G401 (cell line): ENCODE measurements at regions not wholly inside any gene's neighbourhood (a gene's known extent, or its start where the extent isn't known, plus 50 kb on each side); places are given as distances from the start of the nearest gene placed in this dataset.
"Not testable (repeated sequence)": the region's sequence is repeated elsewhere in the genome, so short reads cannot be mapped to it uniquely, and the experiment has no call there.

Experiments
- DNase-seq: peaks from one replicate; pipeline ENCODE4 v3.0.0-alpha.2; 2015; ENCODE audit warnings: low spot score
- in situ Hi-C: cut with HindIII; loops from 2 replicates; pipeline ENCODE4 v1.10.0; 2016; ENCODE audit warnings: low sequenced_read_pairs, mixed read lengths

- in situ Hi-C loops, DNase-seq: not testable (repeated sequence)
Observed at GRCh38 chr9:65424437-65424984, 139.5 kb upstream of the FOXD4L5 start.

- in situ Hi-C loops, result not testable (repeated sequence)
- peak; percentile 90 for DNase-seq
Observed at GRCh38 chr9:65423691-65424436, 138.9 kb upstream of the FOXD4L5 start.

DNA sequence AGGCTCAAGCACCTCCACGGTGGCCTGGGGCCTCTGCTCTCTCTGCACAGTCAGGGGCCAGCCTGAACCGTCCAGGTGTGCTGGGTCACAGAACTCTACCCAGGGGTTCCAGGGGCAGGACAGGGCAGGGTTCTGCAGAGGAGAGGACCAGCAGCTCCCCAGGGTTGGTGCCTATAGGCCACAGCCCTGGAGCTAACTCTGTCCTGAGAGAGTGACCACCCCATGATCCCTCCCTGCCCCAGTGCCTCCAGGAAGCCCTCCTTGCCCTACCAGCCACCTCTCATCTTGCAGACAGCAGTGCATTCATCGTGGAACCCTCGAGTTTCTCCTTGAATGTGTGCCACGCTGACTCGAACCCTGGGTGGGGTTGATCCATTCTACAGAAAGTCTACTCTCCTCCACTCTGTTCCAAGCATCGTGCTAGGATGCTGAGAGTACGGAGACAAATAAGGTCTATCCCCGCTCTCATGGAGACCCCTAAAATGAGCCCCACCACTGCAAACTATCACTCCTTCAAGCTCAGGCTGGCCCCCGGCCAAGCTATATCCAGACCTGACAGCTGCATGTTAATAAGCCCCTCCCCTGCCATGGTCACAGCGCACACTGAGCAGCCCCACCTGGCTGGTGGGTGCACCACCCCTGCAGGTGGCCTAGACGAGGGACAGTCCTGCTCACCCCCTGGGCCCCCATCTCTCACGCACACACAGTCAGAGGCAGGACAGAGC lies 138.1 kb upstream of the FOXD4L5 start:
- DNase-seq, in situ Hi-C loops: not testable (repeated sequence)

DNA sequence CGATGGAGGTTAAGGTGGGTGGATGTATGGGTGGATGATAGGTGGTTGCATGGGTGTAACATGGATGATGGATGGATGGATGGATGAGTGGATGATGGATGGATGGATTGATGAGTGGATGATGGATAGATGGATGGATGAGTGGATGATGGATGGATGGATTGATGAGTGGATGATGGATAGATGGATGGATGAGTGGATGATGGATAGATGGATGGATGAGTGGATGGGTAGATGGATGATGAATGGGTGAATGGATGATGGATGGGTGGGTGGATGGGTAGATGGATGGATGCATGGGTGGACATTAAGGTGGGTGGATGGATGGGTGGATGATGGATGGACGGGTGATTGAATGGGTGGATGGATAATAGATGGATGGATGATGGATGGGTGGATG lies 136.5 kb upstream of the FOXD4L5 start:
- DNase-seq, in situ Hi-C loops: not testable (repeated sequence)

DNA sequence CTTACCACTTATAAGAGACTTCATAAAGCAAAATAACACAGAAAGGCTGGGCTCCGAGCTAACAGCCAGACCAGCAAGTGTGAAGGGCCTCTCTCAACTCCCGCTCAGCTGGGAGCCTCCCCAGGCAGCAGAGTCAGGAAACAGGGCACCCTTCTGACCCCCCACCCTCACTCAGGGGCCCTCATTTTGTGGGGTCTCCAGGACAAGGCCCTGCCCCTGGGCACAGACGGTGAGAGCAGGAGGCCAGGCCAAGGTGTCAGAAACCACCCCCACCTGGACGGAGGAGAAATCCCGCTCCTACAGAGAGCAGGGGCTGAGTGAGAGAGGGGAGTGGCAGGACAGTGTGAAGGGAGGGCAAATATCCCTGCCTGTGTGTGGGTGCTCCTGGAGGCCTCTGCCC lies 135.8 kb upstream of the FOXD4L5 start:
- in situ Hi-C loops, result no loop called here
- no peak for DNase-seq

GRCh38 chr9:65418966-65419365 lies 134.0 kb upstream of the FOXD4L5 start:
- DNase-seq, result peak; percentile 72
- in situ Hi-C loops, result not testable (repeated sequence)

GRCh38 chr9:65416948-65417347 lies 131.9 kb upstream of the FOXD4L5 start:
- DNase-seq, in situ Hi-C loops: not testable (repeated sequence)

DNA sequence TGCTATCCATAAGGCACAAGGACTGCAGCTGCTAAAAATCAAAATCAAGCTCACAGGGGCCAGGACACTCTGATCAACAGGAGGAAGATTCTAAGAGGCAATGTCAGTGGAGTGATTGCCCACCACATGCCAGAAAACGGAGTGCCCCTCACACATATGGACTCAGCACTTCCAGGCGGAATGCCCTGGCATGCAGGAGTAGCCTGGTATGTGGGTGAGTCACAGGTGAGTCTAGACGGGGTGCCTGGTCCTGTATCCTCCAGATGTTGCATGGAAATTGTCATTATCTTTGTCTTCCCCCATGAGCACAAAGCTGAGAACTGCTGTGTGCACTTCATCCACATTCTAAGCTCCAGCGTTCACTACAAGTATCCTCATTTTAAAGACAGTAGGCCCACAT lies 129.2 kb upstream of the FOXD4L5 start:
- in situ Hi-C loops, DNase-seq: not testable (repeated sequence)

DNA sequence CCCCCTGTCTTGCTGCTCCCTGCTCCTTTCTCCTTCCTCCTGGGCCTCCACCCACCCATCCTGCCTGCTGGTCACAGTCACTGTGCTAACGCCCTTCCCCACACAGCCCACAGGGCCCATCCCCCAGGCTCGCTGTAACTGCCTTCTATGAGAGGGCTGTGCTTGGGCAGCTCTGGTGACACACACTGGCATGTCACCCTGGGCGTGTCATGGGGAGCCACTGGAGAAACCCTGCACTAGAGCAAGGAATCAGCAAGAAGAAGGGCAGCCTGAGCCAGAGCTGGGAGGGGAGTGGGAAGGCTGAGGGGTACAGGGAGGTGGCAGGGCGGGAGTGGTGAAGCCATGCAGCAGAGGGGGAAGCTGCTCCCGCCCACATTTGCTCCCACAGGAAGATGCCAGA lies 128.4 kb upstream of the FOXD4L5 start:
- in situ Hi-C loops, DNase-seq: not testable (repeated sequence)

DNA sequence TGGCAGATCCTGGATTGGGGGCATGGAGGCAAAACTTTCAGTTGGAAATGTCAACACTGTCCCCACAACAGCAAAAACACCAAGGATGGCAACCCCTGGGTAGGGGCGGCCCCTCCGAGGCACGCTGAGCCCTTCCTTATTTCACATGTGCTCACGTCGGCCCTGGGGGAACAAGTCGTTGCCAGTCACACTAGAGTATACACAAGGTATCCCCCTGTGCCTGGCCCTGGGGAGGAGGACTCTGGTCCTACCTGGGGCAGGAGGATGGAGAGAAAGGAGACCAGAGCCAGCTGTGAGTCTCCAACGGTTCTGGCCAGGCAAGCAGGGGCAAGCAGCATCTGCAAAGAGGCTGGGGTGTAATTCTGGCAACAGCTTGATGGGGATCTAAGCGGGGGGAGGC lies 126.9 kb upstream of the FOXD4L5 start:
- in situ Hi-C loops, result no loop called here
- DNase-seq, result no peak

- no peak for DNase-seq
- in situ Hi-C loops, result no loop called here
Observed at GRCh38 chr9:65411336-65411735, 126.3 kb upstream of the FOXD4L5 start.

- in situ Hi-C loops, result no loop called here
- DNase-seq, result no peak
Observed at GRCh38 chr9:65410926-65411325, 125.9 kb upstream of the FOXD4L5 start.

GRCh38 chr9:65409471-65409980 lies 124.5 kb upstream of the FOXD4L5 start:
- in situ Hi-C loops, result no loop called here
- no peak for DNase-seq

DNA sequence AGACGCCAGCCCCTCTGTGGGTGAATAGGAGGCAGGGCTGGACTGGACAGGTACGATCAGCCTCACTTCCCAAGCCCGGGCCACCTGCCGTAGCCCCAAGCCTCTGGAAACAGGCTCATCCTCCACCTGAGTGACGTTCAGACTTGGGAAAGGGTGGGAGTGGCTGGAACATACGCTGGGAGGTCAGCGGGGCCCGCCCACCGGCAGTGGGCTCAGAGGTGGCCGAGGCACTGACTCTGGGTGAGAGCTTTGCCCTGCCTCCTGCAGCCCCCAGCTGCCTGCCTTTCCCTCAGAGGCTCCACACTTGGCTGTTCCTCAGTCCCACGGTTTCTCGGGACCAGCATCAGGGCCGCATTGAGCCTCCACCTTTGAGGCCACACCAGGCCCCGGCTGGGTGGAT lies 123.8 kb upstream of the FOXD4L5 start:
- DNase-seq, in situ Hi-C loops: not testable (repeated sequence)

DNA sequence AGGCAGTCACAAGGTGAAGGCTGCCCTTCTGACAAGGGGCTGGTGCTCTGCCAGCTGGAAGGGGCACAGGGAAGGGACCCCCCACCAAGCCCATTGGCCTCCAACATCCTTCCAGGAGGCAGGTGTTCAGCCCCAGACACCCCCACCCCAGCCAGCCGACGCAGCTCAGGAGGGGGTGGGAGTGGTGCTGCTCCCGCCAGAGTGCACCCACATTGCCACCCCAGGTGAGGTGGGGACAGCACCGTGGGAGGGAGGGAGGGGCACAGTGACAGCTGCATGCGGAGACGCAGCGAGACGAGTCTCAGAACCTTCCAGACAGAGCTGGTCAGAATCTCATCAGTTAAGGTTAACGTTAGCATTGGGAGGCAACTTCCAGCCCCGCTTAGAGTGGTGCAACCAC lies 121.6 kb upstream of the FOXD4L5 start:
- in situ Hi-C loops, DNase-seq: not testable (repeated sequence)

DNA sequence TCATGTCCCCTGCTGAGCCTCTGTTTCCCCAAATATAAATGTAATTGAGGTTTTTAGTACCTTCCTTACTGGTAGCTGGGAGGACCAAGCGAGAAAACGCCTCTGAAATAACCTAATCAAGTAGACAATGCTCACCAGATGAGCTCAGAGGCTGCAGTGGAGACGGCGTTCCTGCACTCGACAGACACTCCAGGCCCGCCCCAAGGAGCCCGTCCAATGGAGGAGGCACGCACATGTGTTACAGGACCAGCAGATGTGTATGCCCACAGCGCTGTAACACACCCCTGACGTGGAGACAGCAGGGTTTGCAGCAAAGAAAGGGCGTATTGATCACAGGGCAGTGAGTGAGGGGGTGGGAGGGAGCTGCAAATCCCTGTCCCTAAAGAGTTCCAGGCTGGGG lies 120.8 kb upstream of the FOXD4L5 start:
- in situ Hi-C loops, DNase-seq: not testable (repeated sequence)

- in situ Hi-C loops, result no loop called here
- no peak for DNase-seq
Observed at GRCh38 chr9:65405253-65405652, 120.2 kb upstream of the FOXD4L5 start.

- in situ Hi-C loops, result no loop called here
- DNase-seq, result no peak
Observed at GRCh38 chr9:65404232-65405006, 119.4 kb upstream of the FOXD4L5 start.

GRCh38 chr9:65403721-65404120 lies 118.7 kb upstream of the FOXD4L5 start:
- in situ Hi-C loops, result no loop called here
- DNase-seq, result no peak
